Testis (tissue), 2 donors: ENCODE measurements at regions not wholly inside any gene's neighbourhood (a gene's known extent, or its start where the extent isn't known, plus 50 kb on each side); places are given as distances from the start of the nearest gene placed in this dataset.

Experiments
- POLR2A ChIP-seq: fragments of 450-650 bp; IDR thresholded peaks from one replicate; pipeline ENCODE4 v1.6.1; 2017; ENCODE audit warnings: antibody characterized with exemption, mild to moderate bottlenecking, moderate library complexity
- TF ChIP-seq, protein P1 (sequence below), 3 experiments: fragments of 450-650 bp in 2 of 3; fragments of 200-600 bp in 1 of 3; sonication (generic) in 1 of 3; IDR thresholded peaks; one replicate each; pipeline ENCODE4 v1.5.1; 2016 to 2019; ENCODE audit warnings: antibody characterized with exemption in 3 of 3, mild to moderate bottlenecking in 2 of 3, moderate library complexity in 1 of 3

DNA sequence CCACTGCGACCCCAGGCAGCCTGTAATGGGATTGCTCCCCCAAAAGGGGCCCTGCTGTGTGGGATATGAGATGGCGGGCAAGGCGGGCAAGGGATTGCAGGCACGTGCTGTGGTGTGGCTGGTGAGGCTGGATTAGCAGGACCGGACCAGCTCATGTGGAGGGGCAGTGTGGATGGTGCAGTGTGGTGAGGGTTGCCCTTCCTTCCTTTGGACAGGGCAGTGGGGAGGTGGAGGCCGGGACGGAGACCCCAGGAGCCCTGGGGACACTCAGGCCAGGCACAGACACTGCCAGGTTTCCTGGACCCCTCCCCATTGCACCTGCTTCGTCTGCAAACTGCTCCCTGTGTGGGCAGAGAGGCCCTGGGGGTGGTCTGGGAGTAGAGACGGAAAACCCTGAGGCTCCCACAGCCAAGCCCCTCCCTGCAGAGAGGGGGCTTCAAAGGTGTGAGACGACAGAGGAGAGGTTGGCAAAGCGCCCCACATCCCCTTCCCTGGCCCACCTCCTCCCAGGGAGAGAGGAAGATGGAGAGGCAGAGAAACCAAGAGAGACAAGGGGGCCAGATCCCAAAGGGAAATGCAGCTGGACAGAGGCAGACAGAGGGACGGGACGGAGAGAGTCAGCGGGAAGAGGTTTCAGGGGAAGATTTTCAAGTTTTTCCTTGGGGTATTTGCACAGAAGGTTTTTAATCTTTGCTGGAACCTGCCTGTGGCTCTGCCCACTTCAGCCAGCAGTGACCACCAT, 89.2 kb downstream of the MICALL2 start:
- TF ChIP-seq, protein P1, sequence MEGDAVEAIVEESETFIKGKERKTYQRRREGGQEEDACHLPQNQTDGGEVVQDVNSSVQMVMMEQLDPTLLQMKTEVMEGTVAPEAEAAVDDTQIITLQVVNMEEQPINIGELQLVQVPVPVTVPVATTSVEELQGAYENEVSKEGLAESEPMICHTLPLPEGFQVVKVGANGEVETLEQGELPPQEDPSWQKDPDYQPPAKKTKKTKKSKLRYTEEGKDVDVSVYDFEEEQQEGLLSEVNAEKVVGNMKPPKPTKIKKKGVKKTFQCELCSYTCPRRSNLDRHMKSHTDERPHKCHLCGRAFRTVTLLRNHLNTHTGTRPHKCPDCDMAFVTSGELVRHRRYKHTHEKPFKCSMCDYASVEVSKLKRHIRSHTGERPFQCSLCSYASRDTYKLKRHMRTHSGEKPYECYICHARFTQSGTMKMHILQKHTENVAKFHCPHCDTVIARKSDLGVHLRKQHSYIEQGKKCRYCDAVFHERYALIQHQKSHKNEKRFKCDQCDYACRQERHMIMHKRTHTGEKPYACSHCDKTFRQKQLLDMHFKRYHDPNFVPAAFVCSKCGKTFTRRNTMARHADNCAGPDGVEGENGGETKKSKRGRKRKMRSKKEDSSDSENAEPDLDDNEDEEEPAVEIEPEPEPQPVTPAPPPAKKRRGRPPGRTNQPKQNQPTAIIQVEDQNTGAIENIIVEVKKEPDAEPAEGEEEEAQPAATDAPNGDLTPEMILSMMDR (IDR thresholded peaks at IDR 0.05) = no peak
- no peak for TF ChIP-seq POLR2A
